HCT116 (cell line): ENCODE measurements at regions not wholly inside any gene's neighbourhood (a gene's known extent, or its start where the extent isn't known, plus 50 kb on each side); places are given as distances from the start of the nearest gene placed in this dataset.

Experiments
- ATAC-seq: fragments of 200-7000 bp; cut with Tn5 transposase; 2 replicates; pipeline ENCODE4 v1.9.1; 2020; ENCODE audit warnings: mild to moderate bottlenecking, moderate library complexity
- BruUV-seq: library from RNA; stranded (reverse); fragments of 400-500 nt; replicated peaks from 2 replicates; lab custom pipeline; 2021; lab: Mats Ljungman, UMichigan
- CTCF ChIA-PET: fragments of 300-600 bp; sonication (Branson Sonifier 250); formaldehyde crosslinking; loops from one replicate; lab custom pipeline; 2021; ENCODE audit warnings: antibody characterized with exemption; lab: Charles Lee
- POLR2A ChIA-PET: fragments of 300-600, 350-600 bp; sonication (Branson Sonifier 250); formaldehyde crosslinking; loops from one replicate; lab custom pipeline; 2021; ENCODE audit warnings: antibody characterized with exemption; lab: Charles Lee
- RAD21 ChIA-PET, 2 experiments: fragments of 300-600 bp; sonication (Branson Sonifier 250); formaldehyde crosslinking; loops; one replicate each; lab custom pipeline; 2023; ENCODE audit warnings: low total read pairs in 2 of 2; ENCODE audit not compliant: uncharacterized antibody in 2 of 2, unreplicated experiment in 2 of 2, low non-redundant PET in 1 of 2; lab: Charles Lee
- DNase-seq: peaks from one replicate; pipeline ENCODE4 v3.0.0-alpha.2; 2010; ENCODE audit warnings: low read depth, low spot score
- H2AFZ ChIP-seq: fragments of 200-600 bp; shearing (Covaris generic), sonication (generic); 2 replicates; pipeline ENCODE4 v1.6.1; 2017; ENCODE audit warnings: low read depth, mixed run types, mixed read lengths, antibody characterized with exemption, low read length; ENCODE audit not compliant: poor library complexity, severe bottlenecking
- H3K27ac ChIP-seq: 2 replicates; pipeline ENCODE4 v1.5.1; 2012; ENCODE audit warnings: low read depth, low read length
- H3K27me3 ChIP-seq: fragments of 200-600 bp; sonication (generic); 2 replicates; pipeline ENCODE4 v1.6.1; 2016; ENCODE audit warnings: mixed run types, low read length, mixed read lengths; ENCODE audit not compliant: insufficient read depth
- H3K36me3 ChIP-seq, 2 experiments: fragments of 200-500 bp in 1 of 2; fragments of 200-600 bp in 1 of 2; sonication (Bioruptor generic) in 1 of 2; sonication (generic) in 1 of 2; 2 replicates each; pipeline versions ENCODE4 v1.5.1 to v1.6.1; 2014 to 2016; ENCODE audit warnings: low read length in 2 of 2, inconsistent platforms in 1 of 2, mixed read lengths in 1 of 2, mixed run types in 1 of 2; ENCODE audit not compliant: insufficient read depth in 2 of 2, control insufficient read depth in 1 of 2
- H3K4me1 ChIP-seq, 2 experiments: fragments of 200-600 bp in 1 of 2; sonication (generic) in 1 of 2; 2 replicates each; pipeline versions ENCODE4 v1.5.1 to v1.6.1; 2012 to 2017; ENCODE audit warnings: low read length in 2 of 2, inconsistent platforms in 1 of 2, mild to moderate bottlenecking in 1 of 2, mixed read lengths in 1 of 2, mixed run types in 1 of 2, moderate library complexity in 1 of 2; ENCODE audit not compliant: insufficient read depth in 2 of 2, control insufficient read depth in 1 of 2
- H3K4me2 ChIP-seq: fragments of 200-600 bp; sonication (generic); 2 replicates; pipeline ENCODE4 v1.6.1; 2017; ENCODE audit warnings: mixed run types, low read length, mixed read lengths
- H3K4me3 ChIP-seq, 2 experiments: fragments of 200-600 bp in 1 of 2; sonication (generic) in 1 of 2; replicated peaks in 1 of 2; 2 replicates each; pipeline ENCODE4 v1.5.1; 2011 to 2016; ENCODE audit warnings: low read length in 2 of 2, control low read depth in 1 of 2, low read depth in 1 of 2, mild to moderate bottlenecking in 1 of 2, mixed read lengths in 1 of 2, mixed run types in 1 of 2
- H3K79me2 ChIP-seq: fragments of 200-600 bp; sonication (generic); 2 replicates; pipeline ENCODE4 v1.6.1; 2017; ENCODE audit warnings: mild to moderate bottlenecking, mixed run types, low read length, moderate library complexity, mixed read lengths; ENCODE audit not compliant: insufficient read depth
- H3K9ac ChIP-seq: fragments of 200-600 bp; sonication (generic); 2 replicates; pipeline ENCODE4 v1.6.1; 2016; ENCODE audit warnings: low read length, mixed read lengths
- H3K9me2 ChIP-seq: fragments of 200-600 bp; sonication (generic), shearing (Covaris generic); 2 replicates; pipeline ENCODE4 v1.6.1; 2017; ENCODE audit warnings: mixed run types, mild to moderate bottlenecking, moderate library complexity; ENCODE audit not compliant: insufficient read depth
- H3K9me3 ChIP-seq, 2 experiments: fragments of 200-500 bp in 1 of 2; fragments of 200-600 bp in 1 of 2; sonication (Bioruptor generic) in 1 of 2; sonication (generic) in 1 of 2; 2 replicates each; pipeline ENCODE4 v1.6.1; 2014 to 2017; ENCODE audit warnings: low read length in 2 of 2, mixed read lengths in 2 of 2, inconsistent platforms in 1 of 2, low read depth in 1 of 2, mild to moderate bottlenecking in 1 of 2, mixed run types in 1 of 2, moderate library complexity in 1 of 2; ENCODE audit not compliant: control insufficient read depth in 1 of 2, insufficient read depth in 1 of 2
- H4K20me1 ChIP-seq: fragments of 200-600 bp; sonication (generic), shearing (Covaris generic); 2 replicates; pipeline ENCODE4 v1.6.1; 2017; ENCODE audit warnings: mixed run types, mild to moderate bottlenecking, moderate library complexity; ENCODE audit not compliant: insufficient read depth
- CBX3 ChIP-seq: IDR thresholded peaks from 2 replicates; pipeline ENCODE4 v1.6.1; 2012; ENCODE audit warnings: low read depth
- SIN3A ChIP-seq: IDR thresholded peaks from 2 replicates; pipeline ENCODE4 v1.6.1; 2012; ENCODE audit warnings: low read depth
- TCF7L2 ChIP-seq: IDR thresholded peaks from 2 replicates; pipeline ENCODE4 v1.7.0; 2011; ENCODE audit warnings: borderline replicate concordance, inconsistent platforms; ENCODE audit not compliant: insufficient read depth, insufficient read length; ENCODE audit errors: extremely low read depth
- ZFX ChIP-seq: fragments of 450-650 bp; IDR thresholded peaks from 2 replicates; pipeline ENCODE4 v1.6.1; 2017
- intact Hi-C: fragments of 100-400 bp; cut with micrococcal nuclease; formaldehyde crosslinking; loops from 2 replicates; pipeline ENCODE4 v1.10.0; 2022

GRCh38 chr10:55330486-55330885, 529.5 kb upstream of the PCDH15 start:
- ChIA-PET POLR2A (no interaction called here), CTCF (no interaction called here), RAD21 (no interaction called here)
- DNase-seq = no peak
- no peak overlapping the region for H3K4me3 ChIP-seq
- no TSS peak for BruUV-seq
- ATAC-seq = no peak
- no peaks in the 10 kb centered on the region for H3K36me3 ChIP-seq
- no peak overlapping the region for H3K9ac ChIP-seq
- no peak overlapping the region for H3K27ac ChIP-seq
- no peaks in the 10 kb centered on the region for H3K27me3 ChIP-seq
- peaks cover 0 to 10% of the 10 kb centered on the region in 2 experiments; a peak in 2 of 4 replicates for H3K9me3 ChIP-seq
- no peaks in the 10 kb centered on the region for H3K9me2 ChIP-seq
- no peaks in the 10 kb centered on the region for H3K79me2 ChIP-seq
- intact Hi-C loops = no loop called here
- no peaks in the 10 kb centered on the region for H3K4me1 ChIP-seq
- TF ChIP-seq ZFX = no peak
- TF ChIP-seq TCF7L2 = peak; percentile 30
- no peaks in the 10 kb centered on the region for H4K20me1 ChIP-seq
- H2AFZ ChIP-seq = no peak overlapping the region
- H3K4me2 ChIP-seq = no peak overlapping the region

- no TSS peak for BruUV-seq
- ChIA-PET POLR2A (no interaction called here), RAD21 (no interaction called here)
These were observed 528.8 kb upstream of the PCDH15 start for GRCh38 chr10:55329796-55330195.

More at GRCh38 chr10:55329796-55330195, 528.8 kb upstream of the PCDH15 start:
- H3K4me2 ChIP-seq = no peak overlapping the region
- no peak overlapping the region for H3K27ac ChIP-seq
- H3K9me2 ChIP-seq = no peaks in the 10 kb centered on the region
- no peak overlapping the region for H3K4me3 ChIP-seq
- H3K36me3 ChIP-seq = no peaks in the 10 kb centered on the region
- ATAC-seq (no peak), DNase-seq (no peak)
- CTCF ChIA-PET = no interaction called here
- H3K9me3 ChIP-seq = peaks cover 0 to 10% of the 10 kb centered on the region in 2 experiments; a peak in 2 of 4 replicates
- H2AFZ ChIP-seq = no peak overlapping the region
- H4K20me1 ChIP-seq = no peaks in the 10 kb centered on the region
- H3K79me2 ChIP-seq = no peaks in the 10 kb centered on the region
- no peak overlapping the region for H3K9ac ChIP-seq
- H3K27me3 ChIP-seq = no peaks in the 10 kb centered on the region
- no peak for TF ChIP-seq SIN3A
- TF ChIP-seq CBX3 = no peak
- TF ChIP-seq, all 23 proteins: peak for 0
- intact Hi-C loops = no loop called here
- no peaks in the 10 kb centered on the region for H3K4me1 ChIP-seq
